ENCODE measurements at regions not wholly inside any gene's neighbourhood (a gene's known extent, or its start where the extent isn't known, plus 50 kb on each side); places are given as distances from the start of the nearest gene placed in this dataset.

- Histone ChIP-seq H3K27me3 (ENCODE audit: insufficient read depth, low read length, poor library complexity, severe bottlenecking) (no peaks in the 10 kb centered on the region), H3K9me2 (replicated peaks; ENCODE audit: low read depth, low read length) (no peaks in the 10 kb centered on the region), H3K36me3 (ENCODE audit: insufficient read depth, low read length) (no peaks in the 10 kb centered on the region), H3K9me3 (ENCODE audit: insufficient read depth, low read depth, low read length) (no peaks in the 10 kb centered on the region), H3K9ac (ENCODE audit: low read depth, low read length, poor library complexity, severe bottlenecking) (no peak overlapping the region), H3K4me1 (ENCODE audit: insufficient read depth, low read length, poor library complexity, severe bottlenecking) (no peaks in the 10 kb centered on the region), H3F3A (ENCODE audit: low read depth) (no peaks in the 10 kb centered on the region), H2AFZ (ENCODE audit: low read length) (no peak overlapping the region), H3K4me2 (ENCODE audit: low read depth, low read length, poor library complexity, severe bottlenecking) (no peak overlapping the region), H3K79me2 (ENCODE audit: insufficient read depth, low read length) (no peaks in the 10 kb centered on the region), H3K4me3 (ENCODE audit: low read length, poor library complexity, severe bottlenecking) (no peak overlapping the region), H4K20me1 (ENCODE audit: insufficient read depth, low read length, poor library complexity, severe bottlenecking) (no peaks in the 10 kb centered on the region)
- TF ChIP-seq EZH2phosphoT487 (IDR thresholded peaks at IDR 0.05; ENCODE audit: borderline replicate concordance) (no peak), CTCF (conservative IDR thresholded peaks at IDR 0.05; ENCODE audit: low read length) (no peak)
These were observed 387.1 kb downstream of the INHBA start for GRCh38 chr7:41315764-41316163.

GRCh38 chr7:41313171-41313570, 389.7 kb downstream of the INHBA start:
- Histone ChIP-seq H4K20me1 (ENCODE audit: insufficient read depth, low read length, poor library complexity, severe bottlenecking) (no peaks in the 10 kb centered on the region), H3F3A (ENCODE audit: low read depth) (no peaks in the 10 kb centered on the region), H3K36me3 (ENCODE audit: insufficient read depth, low read length) (no peaks in the 10 kb centered on the region), H3K9me3 (ENCODE audit: insufficient read depth, low read depth, low read length) (no peaks in the 10 kb centered on the region), H3K4me3 (ENCODE audit: low read length, poor library complexity, severe bottlenecking) (no peak overlapping the region), H3K4me1 (ENCODE audit: insufficient read depth, low read length, poor library complexity, severe bottlenecking) (no peaks in the 10 kb centered on the region), H2AFZ (ENCODE audit: low read length) (no peak overlapping the region), H3K27me3 (ENCODE audit: insufficient read depth, low read length, poor library complexity, severe bottlenecking) (no peaks in the 10 kb centered on the region), H3K9ac (ENCODE audit: low read depth, low read length, poor library complexity, severe bottlenecking) (no peak overlapping the region), H3K9me2 (replicated peaks; ENCODE audit: low read depth, low read length) (no peaks in the 10 kb centered on the region), H3K79me2 (ENCODE audit: insufficient read depth, low read length) (no peaks in the 10 kb centered on the region), H3K4me2 (ENCODE audit: low read depth, low read length, poor library complexity, severe bottlenecking) (no peak overlapping the region)
- TF ChIP-seq CTCF (conservative IDR thresholded peaks at IDR 0.05; ENCODE audit: low read length) (no peak), EZH2phosphoT487 (IDR thresholded peaks at IDR 0.05; ENCODE audit: borderline replicate concordance) (no peak)

GRCh38 chr7:41312235-41312634, 390.7 kb downstream of the INHBA start:
- no peak overlapping the region for H3K4me2 ChIP-seq (ENCODE audit: low read depth, low read length, poor library complexity, severe bottlenecking)
- no peak for TF ChIP-seq EZH2phosphoT487 (IDR thresholded peaks at IDR 0.05; ENCODE audit: borderline replicate concordance)
- H3K9me2 ChIP-seq (replicated peaks; ENCODE audit: low read depth, low read length), result no peaks in the 10 kb centered on the region
- H2AFZ ChIP-seq (ENCODE audit: low read length), result no peak overlapping the region
- H3K79me2 ChIP-seq (ENCODE audit: insufficient read depth, low read length), result no peaks in the 10 kb centered on the region
- H3K36me3 ChIP-seq (ENCODE audit: insufficient read depth, low read length), result no peaks in the 10 kb centered on the region
- no peaks in the 10 kb centered on the region for H3F3A ChIP-seq (ENCODE audit: low read depth)
- no peaks in the 10 kb centered on the region for H4K20me1 ChIP-seq (ENCODE audit: insufficient read depth, low read length, poor library complexity, severe bottlenecking)
- H3K27me3 ChIP-seq (ENCODE audit: insufficient read depth, low read length, poor library complexity, severe bottlenecking), result no peaks in the 10 kb centered on the region
- H3K9me3 ChIP-seq (ENCODE audit: insufficient read depth, low read depth, low read length), result no peaks in the 10 kb centered on the region
- no peak overlapping the region for H3K9ac ChIP-seq (ENCODE audit: low read depth, low read length, poor library complexity, severe bottlenecking)
- no peaks in the 10 kb centered on the region for H3K4me1 ChIP-seq (ENCODE audit: insufficient read depth, low read length, poor library complexity, severe bottlenecking)
- no peak overlapping the region for H3K4me3 ChIP-seq (ENCODE audit: low read length, poor library complexity, severe bottlenecking)

GRCh38 chr7:41311301-41311700, 391.6 kb downstream of the INHBA start:
- no peaks in the 10 kb centered on the region for H3K36me3 ChIP-seq (ENCODE audit: insufficient read depth, low read length)
- H3K4me3 ChIP-seq (ENCODE audit: low read length, poor library complexity, severe bottlenecking), result no peak overlapping the region
- H4K20me1 ChIP-seq (ENCODE audit: insufficient read depth, low read length, poor library complexity, severe bottlenecking), result no peaks in the 10 kb centered on the region
- H3K9ac ChIP-seq (ENCODE audit: low read depth, low read length, poor library complexity, severe bottlenecking), result no peak overlapping the region
- H3K4me2 ChIP-seq (ENCODE audit: low read depth, low read length, poor library complexity, severe bottlenecking), result no peak overlapping the region
- TF ChIP-seq CTCF (conservative IDR thresholded peaks at IDR 0.05; ENCODE audit: low read length), result no peak
- TF ChIP-seq EZH2phosphoT487 (IDR thresholded peaks at IDR 0.05; ENCODE audit: borderline replicate concordance), result no peak
- H3K79me2 ChIP-seq (ENCODE audit: insufficient read depth, low read length), result no peaks in the 10 kb centered on the region
- no peak overlapping the region for H2AFZ ChIP-seq (ENCODE audit: low read length)
- no peaks in the 10 kb centered on the region for H3K9me3 ChIP-seq (ENCODE audit: insufficient read depth, low read depth, low read length)
- H3K27me3 ChIP-seq (ENCODE audit: insufficient read depth, low read length, poor library complexity, severe bottlenecking), result no peaks in the 10 kb centered on the region
- no peaks in the 10 kb centered on the region for H3K9me2 ChIP-seq (replicated peaks; ENCODE audit: low read depth, low read length)
- H3K4me1 ChIP-seq (ENCODE audit: insufficient read depth, low read length, poor library complexity, severe bottlenecking), result no peaks in the 10 kb centered on the region
- no peaks in the 10 kb centered on the region for H3F3A ChIP-seq (ENCODE audit: low read depth)
